ENCODE measurements at regions not wholly inside any gene's neighbourhood (a gene's known extent, or its start where the extent isn't known, plus 50 kb on each side); places are given as distances from the start of the nearest gene placed in this dataset.

DNA sequence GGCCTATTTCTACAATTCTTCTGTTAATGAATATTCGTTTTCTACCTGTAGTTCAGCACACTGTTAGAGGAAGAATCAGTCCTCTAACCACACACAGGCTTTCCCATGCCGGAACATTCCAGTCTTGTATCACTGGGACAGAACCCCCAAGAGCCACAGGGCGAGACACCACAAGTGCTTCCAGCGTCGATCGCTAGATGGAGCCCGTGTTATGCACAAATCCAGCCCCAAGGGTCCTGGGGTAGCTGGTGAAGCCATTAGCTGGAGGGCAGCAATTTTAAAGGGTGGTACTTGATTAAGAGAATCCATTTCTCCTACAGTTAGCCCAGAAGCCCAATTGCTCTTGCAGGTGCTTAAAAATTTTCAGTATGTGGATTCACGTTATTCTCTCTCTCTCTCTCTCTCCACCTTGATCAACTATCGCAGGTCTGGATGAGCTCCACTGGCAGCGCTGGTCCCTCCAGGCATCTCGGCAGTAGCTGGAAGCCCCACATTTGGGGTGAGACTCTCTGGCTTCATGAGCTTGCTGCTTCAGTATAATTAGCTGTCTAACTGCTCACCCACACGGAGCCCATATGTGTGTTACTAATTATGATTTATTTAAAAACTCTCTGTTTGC lies 148.2 kb upstream of the SNX19 start:
- H3K9me3 ChIP-seq (ENCODE audit: control insufficient read depth, insufficient read depth, low read length), result no peaks in the 10 kb centered on the region
- no peaks in the 10 kb centered on the region for H3K27me3 ChIP-seq (ENCODE audit: control insufficient read depth, insufficient read depth, low read length)
- H3K4me3 ChIP-seq (ENCODE audit: low read depth, low read length), result no peak overlapping the region
- TF ChIP-seq, protein P1, sequence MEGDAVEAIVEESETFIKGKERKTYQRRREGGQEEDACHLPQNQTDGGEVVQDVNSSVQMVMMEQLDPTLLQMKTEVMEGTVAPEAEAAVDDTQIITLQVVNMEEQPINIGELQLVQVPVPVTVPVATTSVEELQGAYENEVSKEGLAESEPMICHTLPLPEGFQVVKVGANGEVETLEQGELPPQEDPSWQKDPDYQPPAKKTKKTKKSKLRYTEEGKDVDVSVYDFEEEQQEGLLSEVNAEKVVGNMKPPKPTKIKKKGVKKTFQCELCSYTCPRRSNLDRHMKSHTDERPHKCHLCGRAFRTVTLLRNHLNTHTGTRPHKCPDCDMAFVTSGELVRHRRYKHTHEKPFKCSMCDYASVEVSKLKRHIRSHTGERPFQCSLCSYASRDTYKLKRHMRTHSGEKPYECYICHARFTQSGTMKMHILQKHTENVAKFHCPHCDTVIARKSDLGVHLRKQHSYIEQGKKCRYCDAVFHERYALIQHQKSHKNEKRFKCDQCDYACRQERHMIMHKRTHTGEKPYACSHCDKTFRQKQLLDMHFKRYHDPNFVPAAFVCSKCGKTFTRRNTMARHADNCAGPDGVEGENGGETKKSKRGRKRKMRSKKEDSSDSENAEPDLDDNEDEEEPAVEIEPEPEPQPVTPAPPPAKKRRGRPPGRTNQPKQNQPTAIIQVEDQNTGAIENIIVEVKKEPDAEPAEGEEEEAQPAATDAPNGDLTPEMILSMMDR (IDR thresholded peaks at IDR 0.05; ENCODE audit: low read depth, low read length), result peak; percentile 98
- CTCF ChIA-PET, result interaction anchor here (0.6 to 10.3 kb wide), 71 partner anchors 9 to 685 kb away, joined by 3 to 126 read pairs (median 4); partner anchors contain the start of gene NTM
- POLR2A ChIA-PET, result interaction anchor here (0.6 kb wide), 1 partner anchor 11 kb away, joined by 4 read pairs; no protein-coding TSS in a partner anchor
- peak; percentile 55 for DNase-seq (ENCODE audit: low read depth, low spot score)
- no peak overlapping the region for H3K27ac ChIP-seq (ENCODE audit: low read depth, low read length)

DNA sequence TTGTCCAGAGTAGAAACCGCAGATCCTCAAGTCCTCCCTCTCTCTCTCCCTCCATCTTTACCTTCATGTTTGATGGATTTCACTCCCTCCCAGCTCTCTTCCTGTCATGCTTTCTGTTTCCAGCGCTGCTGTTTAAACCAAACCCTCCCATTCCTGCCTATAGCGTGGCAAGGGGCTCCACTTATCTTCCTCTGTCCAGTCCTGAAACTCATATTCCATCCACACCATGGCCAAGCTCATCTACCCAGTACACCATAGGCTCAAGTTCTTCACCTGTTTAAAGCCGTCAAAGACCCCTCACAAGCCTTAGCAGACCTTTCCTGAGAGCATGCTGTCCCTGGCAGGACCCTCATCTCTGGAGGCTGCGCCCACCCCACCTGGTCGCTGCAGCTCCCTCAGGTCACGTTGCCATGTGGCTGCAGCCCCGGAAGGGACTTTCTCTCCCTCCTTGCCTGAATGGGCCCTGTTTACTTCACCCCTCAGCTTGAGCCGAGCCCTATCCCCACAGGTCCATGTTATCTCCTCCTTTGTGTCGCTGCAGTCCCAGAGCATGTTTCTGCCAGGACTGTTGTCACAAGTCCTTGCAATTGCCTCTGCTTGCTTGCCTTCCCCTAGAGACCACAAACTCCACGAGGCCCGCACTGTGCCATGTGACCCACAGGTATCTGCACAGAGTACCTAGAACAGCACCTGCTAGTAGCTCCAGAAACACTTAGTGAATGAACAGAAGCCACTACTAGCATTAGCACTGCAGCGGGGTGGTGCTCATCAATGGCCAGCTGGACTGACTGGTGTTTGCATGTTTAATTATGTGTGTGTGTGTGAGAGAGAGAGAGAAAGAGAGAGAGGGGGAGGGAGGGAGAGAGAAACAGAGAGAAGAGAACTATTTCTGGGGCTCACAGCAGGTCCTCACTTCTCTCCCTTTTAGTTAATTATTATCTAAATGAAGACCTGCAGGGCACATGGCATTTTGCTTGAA lies 149.4 kb upstream of the SNX19 start:
- DNase-seq (ENCODE audit: low read depth, low spot score), result no peak
- H3K27ac ChIP-seq (ENCODE audit: low read depth, low read length), result peak overlapping the region; percentile 3
- H3K9me3 ChIP-seq (ENCODE audit: control insufficient read depth, insufficient read depth, low read length), result no peaks in the 10 kb centered on the region
- no peaks in the 10 kb centered on the region for H3K27me3 ChIP-seq (ENCODE audit: control insufficient read depth, insufficient read depth, low read length)
- TF ChIP-seq, protein P1 (IDR thresholded peaks at IDR 0.05; ENCODE audit: low read depth, low read length), result no peak
- ChIA-PET CTCF (interaction anchor here (0.5 to 10.3 kb wide), 42 partner anchors 14 to 623 kb away, joined by 3 to 126 read pairs (median 4); no protein-coding TSS in a partner anchor), POLR2A (no interaction called here)
- no peak overlapping the region for H3K4me3 ChIP-seq (ENCODE audit: low read depth, low read length)

DNA sequence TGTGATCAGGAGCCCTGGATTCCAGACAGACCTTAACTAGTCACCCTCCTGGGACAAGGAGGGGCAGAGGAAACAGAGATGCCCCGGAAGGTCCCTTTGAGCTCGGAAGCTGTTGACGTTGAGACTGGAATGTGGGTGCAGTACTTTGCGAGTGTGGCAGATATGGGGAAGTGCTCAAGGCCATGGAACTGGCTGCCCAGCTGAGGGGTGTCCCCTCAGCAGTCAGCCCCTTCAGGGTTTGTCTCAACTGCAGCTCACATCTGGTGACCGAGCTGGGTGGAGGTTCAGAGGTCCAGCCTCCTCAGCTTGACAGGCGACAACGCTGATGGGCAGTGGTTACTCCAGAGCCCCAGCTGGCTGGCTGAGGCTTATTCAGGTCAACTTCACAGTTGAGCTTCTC lies 150.3 kb upstream of the SNX19 start:
- DNase-seq (ENCODE audit: low read depth, low spot score), result no peak
- H3K27me3 ChIP-seq (ENCODE audit: control insufficient read depth, insufficient read depth, low read length), result no peaks in the 10 kb centered on the region
- no peak overlapping the region for H3K4me3 ChIP-seq (ENCODE audit: low read depth, low read length)
- no peak overlapping the region for H3K27ac ChIP-seq (ENCODE audit: low read depth, low read length)
- no peaks in the 10 kb centered on the region for H3K9me3 ChIP-seq (ENCODE audit: control insufficient read depth, insufficient read depth, low read length)
- ChIA-PET POLR2A (no interaction called here), CTCF (interaction anchor here (1.1 to 10.3 kb wide), 3 partner anchors 14 to 607 kb away, joined by 3 to 126 read pairs (median 26); no protein-coding TSS in a partner anchor)
- TF ChIP-seq, protein P1 (IDR thresholded peaks at IDR 0.05; ENCODE audit: low read depth, low read length), result no peak

DNA sequence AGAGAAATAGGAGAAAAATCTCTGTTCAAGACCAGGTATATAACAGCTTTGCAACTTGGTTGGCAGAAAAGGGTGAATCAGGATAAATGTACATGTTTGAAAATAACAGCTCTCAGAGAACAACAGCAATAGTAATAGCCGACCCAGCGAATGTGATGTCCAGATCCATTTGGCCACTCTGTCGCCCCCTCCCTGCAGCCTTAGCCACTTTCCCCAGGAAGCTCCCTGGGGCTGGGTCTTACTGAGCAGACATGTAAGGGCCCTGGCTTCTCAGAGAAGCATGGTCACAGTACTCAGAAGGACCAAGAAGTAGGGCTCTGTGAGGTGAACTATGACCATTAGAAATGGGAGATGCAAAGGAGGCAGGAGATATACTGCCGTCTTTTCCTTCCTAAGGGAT lies 154.1 kb upstream of the SNX19 start:
- DNase-seq (ENCODE audit: low read depth, low spot score), result no peak

More for the DNA sequence above, 154.1 kb upstream of the SNX19 start:
- H3K4me3 ChIP-seq (ENCODE audit: low read depth, low read length), result no peak overlapping the region
- H3K27ac ChIP-seq (ENCODE audit: low read depth, low read length), result no peak overlapping the region
- TF ChIP-seq, protein P1 (IDR thresholded peaks at IDR 0.05; ENCODE audit: low read depth, low read length), result no peak
- ChIA-PET POLR2A (no interaction called here), CTCF (interaction anchor here (1.0 to 1.6 kb wide), 2 partner anchors 147 to 604 kb away, joined by 3 to 6 read pairs; no protein-coding TSS in a partner anchor)
- H3K27me3 ChIP-seq (ENCODE audit: control insufficient read depth, insufficient read depth, low read length), result no peaks in the 10 kb centered on the region
- H3K9me3 ChIP-seq (ENCODE audit: control insufficient read depth, insufficient read depth, low read length), result no peaks in the 10 kb centered on the region

Data from AG04450 (cell line).